Kidney capillary endothelial cell (primary cell): ENCODE measurements at regions not wholly inside any gene's neighbourhood (a gene's known extent, or its start where the extent isn't known, plus 50 kb on each side); places are given as distances from the start of the nearest gene placed in this dataset.
"Not testable (repeated sequence)": the region's sequence is repeated elsewhere in the genome, so short reads cannot be mapped to it uniquely, and the experiment has no call there.

Experiments used
- DNase-seq: peaks from one replicate; pipeline ENCODE4 v3.0.0-alpha.2; 2018; ENCODE audit warnings: low spot score

- no peak for DNase-seq
Measured at GRCh38 chr6:168192901-168193815, 114.1 kb upstream of the FRMD1 start.

- no peak for DNase-seq
Measured at GRCh38 chr6:168192195-168192900, 113.3 kb upstream of the FRMD1 start.

GRCh38 chr6:168190646-168191443 lies 111.8 kb upstream of the FRMD1 start:
- DNase-seq = no peak

GRCh38 chr6:168190014-168190405 lies 111.0 kb upstream of the FRMD1 start:
- DNase-seq = no peak

GRCh38 chr6:168189200-168190013 lies 110.4 kb upstream of the FRMD1 start:
- DNase-seq = no peak

- DNase-seq = no peak
Measured at GRCh38 chr6:168188369-168189199, 109.6 kb upstream of the FRMD1 start.

- no peak for DNase-seq
Measured at GRCh38 chr6:168186438-168186837, 107.4 kb upstream of the FRMD1 start.

GRCh38 chr6:168186018-168186417 lies 107.0 kb upstream of the FRMD1 start:
- DNase-seq = not testable (repeated sequence)

GRCh38 chr6:168184701-168185100 lies 105.7 kb upstream of the FRMD1 start:
- no peak for DNase-seq

- DNase-seq = no peak
Measured at GRCh38 chr6:168183613-168183970, 104.6 kb upstream of the FRMD1 start.

- no peak for DNase-seq
Measured at GRCh38 chr6:168182908-168183612, 104.0 kb upstream of the FRMD1 start.

- DNase-seq = no peak
Measured at GRCh38 chr6:168182366-168182765, 103.4 kb upstream of the FRMD1 start.

- DNase-seq = no peak
Measured at GRCh38 chr6:168181876-168182275, 102.9 kb upstream of the FRMD1 start.

- no peak for DNase-seq
Measured at GRCh38 chr6:168181316-168181715, 102.3 kb upstream of the FRMD1 start.

- DNase-seq = no peak
Measured at GRCh38 chr6:168180548-168181011, 101.6 kb upstream of the FRMD1 start.

- no peak for DNase-seq
Measured at GRCh38 chr6:168179702-168180382, 100.8 kb upstream of the FRMD1 start.

- DNase-seq = no peak
Measured at GRCh38 chr6:168179133-168179532, 100.1 kb upstream of the FRMD1 start.

GRCh38 chr6:168177103-168177891 lies 98.3 kb upstream of the FRMD1 start:
- DNase-seq = no peak
